Smooth muscle cell (in vitro differentiated cells): ENCODE measurements at regions not wholly inside any gene's neighbourhood (a gene's known extent, or its start where the extent isn't known, plus 50 kb on each side); places are given as distances from the start of the nearest gene placed in this dataset.
A peak's percentile ranks its signal among the peaks of the same experiment; 100 is the strongest.

Experiments used
- DNase-seq: peaks from one replicate; lab custom pipeline; 2025; ENCODE audit not compliant: unreplicated experiment; lab: John Stamatoyannopoulos, UW
- H2AFZ ChIP-seq: fragments of 200-600 bp; sonication (generic); 2 replicates; pipeline ENCODE4 v1.6.0; 2016; ENCODE audit warnings: antibody characterized with exemption, low read depth, mild to moderate bottlenecking
- H3F3A ChIP-seq: fragments of 200-600 bp; sonication (generic); 2 replicates; pipeline ENCODE4 v1.6.0; 2017; ENCODE audit warnings: antibody characterized with exemption, low read depth
- H3K27ac ChIP-seq: fragments of 200-600 bp; sonication (generic); 2 replicates; pipeline ENCODE4 v1.5.1; 2016; ENCODE audit warnings: low read depth, mild to moderate bottlenecking
- H3K27me3 ChIP-seq: fragments of 200-600 bp; sonication (generic); 2 replicates; pipeline ENCODE4 v1.6.1; 2016; ENCODE audit warnings: low read depth, mild to moderate bottlenecking
- H3K36me3 ChIP-seq: fragments of 200-600 bp; sonication (generic); 2 replicates; pipeline ENCODE4 v1.5.1; 2016; ENCODE audit warnings: low read depth
- H3K4me1 ChIP-seq: fragments of 200-600 bp; sonication (generic); 2 replicates; pipeline ENCODE4 v1.5.1; 2016; ENCODE audit warnings: low read depth
- H3K4me2 ChIP-seq: fragments of 200-600 bp; sonication (generic); 2 replicates; pipeline ENCODE4 v1.6.0; 2016; ENCODE audit warnings: mild to moderate bottlenecking
- H3K4me3 ChIP-seq: fragments of 200-600 bp; sonication (generic); 2 replicates; pipeline ENCODE4 v1.5.1; 2016; ENCODE audit warnings: mild to moderate bottlenecking
- H3K79me2 ChIP-seq: fragments of 200-600 bp; sonication (generic); 2 replicates; pipeline ENCODE4 v1.6.0; 2016; ENCODE audit warnings: low read depth, mild to moderate bottlenecking
- H3K9ac ChIP-seq: fragments of 200-600 bp; sonication (generic); 2 replicates; pipeline ENCODE4 v1.6.0; 2016; ENCODE audit warnings: low read depth
- H3K9me3 ChIP-seq: fragments of 200-600 bp; sonication (generic); replicated peaks from 2 replicates; pipeline ENCODE4 v1.5.1; 2016; ENCODE audit warnings: low read depth
- H4K20me1 ChIP-seq: fragments of 200-600 bp; sonication (generic); 2 replicates; pipeline ENCODE4 v1.6.0; 2016; ENCODE audit warnings: low read depth
- WGBS: methylation state at CpG from one replicate; pipeline ENCODE4 v1.1.7; 2016; ENCODE audit warnings: low lambda C conversion rate; 5-methylcytosine and 5-hydroxymethylcytosine counted together
- TF ChIP-seq, protein P1 (sequence below): fragments of 200-600 bp; sonication (generic); IDR thresholded peaks from 2 replicates; pipeline ENCODE4 v1.5.1; 2017; ENCODE audit warnings: borderline replicate concordance, mild to moderate bottlenecking, antibody characterized with exemption; ENCODE audit not compliant: insufficient read depth, poor library complexity, severe bottlenecking

DNA sequence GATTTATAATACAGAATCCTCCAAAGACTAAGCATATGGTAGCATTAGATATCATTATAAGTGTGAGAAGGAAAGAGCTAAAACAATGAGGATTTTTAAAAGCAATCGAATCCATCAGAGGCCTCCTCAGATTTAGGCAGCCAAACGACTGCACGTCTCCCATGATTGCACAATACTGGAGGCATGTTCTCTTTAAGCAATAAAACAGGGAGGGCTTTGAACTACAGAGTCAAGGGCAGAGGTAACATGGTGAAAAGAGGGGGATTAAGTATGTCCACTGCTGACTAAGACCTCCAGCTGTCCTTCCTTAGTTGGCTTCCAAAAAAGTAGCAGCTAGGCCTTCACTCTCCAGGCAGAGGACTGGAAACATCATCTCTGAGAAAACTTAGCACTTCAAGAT is 298.7 kb upstream of the RGMB start:
- Histone ChIP-seq H3K4me1 (no peaks in the 10 kb centered on the region), H3K9ac (no peak overlapping the region), H3K9me3 (no peaks in the 10 kb centered on the region), H3K36me3 (no peaks in the 10 kb centered on the region), H3K27me3 (no peaks in the 10 kb centered on the region), H4K20me1 (no peaks in the 10 kb centered on the region), H3K4me3 (no peak overlapping the region), H3F3A (no peaks in the 10 kb centered on the region), H3K27ac (no peak overlapping the region), H3K79me2 (no peaks in the 10 kb centered on the region), H2AFZ (peak overlapping the region; percentile 67), H3K4me2 (no peak overlapping the region)
- DNase-seq: no peak
- WGBS: 55% methylated on average over 3 of the region's 3 CpGs
- TF ChIP-seq, protein P1, sequence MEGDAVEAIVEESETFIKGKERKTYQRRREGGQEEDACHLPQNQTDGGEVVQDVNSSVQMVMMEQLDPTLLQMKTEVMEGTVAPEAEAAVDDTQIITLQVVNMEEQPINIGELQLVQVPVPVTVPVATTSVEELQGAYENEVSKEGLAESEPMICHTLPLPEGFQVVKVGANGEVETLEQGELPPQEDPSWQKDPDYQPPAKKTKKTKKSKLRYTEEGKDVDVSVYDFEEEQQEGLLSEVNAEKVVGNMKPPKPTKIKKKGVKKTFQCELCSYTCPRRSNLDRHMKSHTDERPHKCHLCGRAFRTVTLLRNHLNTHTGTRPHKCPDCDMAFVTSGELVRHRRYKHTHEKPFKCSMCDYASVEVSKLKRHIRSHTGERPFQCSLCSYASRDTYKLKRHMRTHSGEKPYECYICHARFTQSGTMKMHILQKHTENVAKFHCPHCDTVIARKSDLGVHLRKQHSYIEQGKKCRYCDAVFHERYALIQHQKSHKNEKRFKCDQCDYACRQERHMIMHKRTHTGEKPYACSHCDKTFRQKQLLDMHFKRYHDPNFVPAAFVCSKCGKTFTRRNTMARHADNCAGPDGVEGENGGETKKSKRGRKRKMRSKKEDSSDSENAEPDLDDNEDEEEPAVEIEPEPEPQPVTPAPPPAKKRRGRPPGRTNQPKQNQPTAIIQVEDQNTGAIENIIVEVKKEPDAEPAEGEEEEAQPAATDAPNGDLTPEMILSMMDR: no peak

DNA sequence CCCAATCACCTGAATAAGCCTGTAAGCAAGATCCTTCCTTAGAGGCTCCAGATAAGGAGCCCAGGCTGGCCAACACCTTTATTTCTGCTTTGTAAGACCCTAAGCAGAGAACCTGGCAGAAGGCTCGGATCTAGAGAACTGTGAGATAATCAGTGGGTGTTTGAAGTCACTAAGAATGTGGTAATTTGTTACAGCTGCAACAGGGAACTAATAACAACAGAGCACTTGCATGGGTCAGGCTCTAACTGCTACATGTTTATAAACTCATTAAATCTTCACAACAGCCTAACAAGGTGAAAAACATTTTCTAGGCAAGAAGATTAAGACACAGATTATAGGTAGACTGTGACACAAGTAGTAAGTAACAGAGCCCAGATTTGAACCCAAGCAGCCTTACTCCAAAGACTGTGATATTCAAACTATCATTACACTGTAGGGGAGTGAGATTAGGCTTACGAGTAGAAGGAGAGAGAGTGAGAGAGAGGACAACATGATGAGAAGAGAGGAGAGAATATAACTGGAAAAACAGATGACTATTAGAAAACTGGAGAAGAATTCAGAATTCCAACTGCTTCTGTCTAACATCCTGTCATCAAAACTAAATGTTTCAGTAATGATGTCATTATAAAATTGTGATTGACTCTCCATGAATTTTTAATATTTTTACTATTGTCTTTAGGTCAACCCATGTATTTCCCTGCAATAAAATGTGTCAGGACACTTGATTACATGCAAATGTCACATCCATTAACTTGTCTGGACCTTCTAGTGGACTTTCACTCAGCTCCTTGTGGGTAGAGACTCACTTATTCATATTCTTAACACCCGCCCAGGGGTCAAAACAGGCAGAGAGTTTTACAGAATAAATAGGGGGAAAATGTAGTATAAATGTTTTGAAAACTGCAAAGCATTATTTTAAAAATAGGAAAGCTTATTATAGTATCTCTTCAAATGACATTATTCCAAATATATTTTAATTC is 290.9 kb upstream of the RGMB start:
- Histone ChIP-seq H3K9me3 (no peaks in the 10 kb centered on the region), H3K4me2 (no peak overlapping the region), H2AFZ (no peak overlapping the region), H3K4me3 (no peak overlapping the region), H3K9ac (no peak overlapping the region), H3F3A (no peaks in the 10 kb centered on the region), H3K79me2 (no peaks in the 10 kb centered on the region), H3K36me3 (no peaks in the 10 kb centered on the region), H3K27ac (no peak overlapping the region), H3K27me3 (no peaks in the 10 kb centered on the region), H3K4me1 (peaks cover 2% of the 10 kb centered on the region), H4K20me1 (no peaks in the 10 kb centered on the region)
- 58% methylated on average over 3 of the region's 3 CpGs for WGBS
- no peak for DNase-seq
- TF ChIP-seq, protein P1: no peak

DNA sequence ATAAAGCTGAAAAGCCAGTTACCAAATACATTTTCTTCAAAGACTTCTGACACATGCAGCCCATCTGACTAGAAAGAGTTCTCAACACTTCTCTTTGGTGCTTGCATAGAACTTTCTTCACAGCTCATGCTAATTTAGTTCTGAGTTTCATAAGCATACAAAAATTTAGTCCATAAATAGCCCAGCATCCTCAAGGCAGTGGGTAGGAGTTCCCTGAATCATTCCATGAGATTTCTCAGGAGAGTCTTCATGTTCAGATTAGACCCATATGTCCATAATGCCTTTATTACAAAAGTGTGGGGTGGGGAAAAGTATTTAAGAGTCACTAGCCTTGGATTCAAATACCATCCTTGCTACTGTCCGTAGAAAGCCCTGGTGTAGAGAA is 290.2 kb upstream of the RGMB start:
- no peaks in the 10 kb centered on the region for H3F3A ChIP-seq
- H3K27ac ChIP-seq: no peak overlapping the region
- no peak overlapping the region for H3K4me3 ChIP-seq
- no peak for DNase-seq
- no peaks in the 10 kb centered on the region for H3K79me2 ChIP-seq
- no peaks in the 10 kb centered on the region for H3K36me3 ChIP-seq
- no peaks in the 10 kb centered on the region for H3K27me3 ChIP-seq
- H3K9ac ChIP-seq: no peak overlapping the region
- no peak overlapping the region for H3K4me2 ChIP-seq
- H3K9me3 ChIP-seq: no peaks in the 10 kb centered on the region
- WGBS: 57% methylated on average over 1 of the region's 1 CpG
- H2AFZ ChIP-seq: no peak overlapping the region
- no peaks in the 10 kb centered on the region for H4K20me1 ChIP-seq
- H3K4me1 ChIP-seq: peaks cover 2% of the 10 kb centered on the region
- TF ChIP-seq, protein P1: no peak
